ENCODE measurements at regions not wholly inside any gene's neighbourhood (a gene's known extent, or its start where the extent isn't known, plus 50 kb on each side); places are given as distances from the start of the nearest gene placed in this dataset.

GRCh38 chr1:29984862-29985605 is 738.4 kb downstream of the MATN1 start:
- TF ChIP-seq, protein P1, sequence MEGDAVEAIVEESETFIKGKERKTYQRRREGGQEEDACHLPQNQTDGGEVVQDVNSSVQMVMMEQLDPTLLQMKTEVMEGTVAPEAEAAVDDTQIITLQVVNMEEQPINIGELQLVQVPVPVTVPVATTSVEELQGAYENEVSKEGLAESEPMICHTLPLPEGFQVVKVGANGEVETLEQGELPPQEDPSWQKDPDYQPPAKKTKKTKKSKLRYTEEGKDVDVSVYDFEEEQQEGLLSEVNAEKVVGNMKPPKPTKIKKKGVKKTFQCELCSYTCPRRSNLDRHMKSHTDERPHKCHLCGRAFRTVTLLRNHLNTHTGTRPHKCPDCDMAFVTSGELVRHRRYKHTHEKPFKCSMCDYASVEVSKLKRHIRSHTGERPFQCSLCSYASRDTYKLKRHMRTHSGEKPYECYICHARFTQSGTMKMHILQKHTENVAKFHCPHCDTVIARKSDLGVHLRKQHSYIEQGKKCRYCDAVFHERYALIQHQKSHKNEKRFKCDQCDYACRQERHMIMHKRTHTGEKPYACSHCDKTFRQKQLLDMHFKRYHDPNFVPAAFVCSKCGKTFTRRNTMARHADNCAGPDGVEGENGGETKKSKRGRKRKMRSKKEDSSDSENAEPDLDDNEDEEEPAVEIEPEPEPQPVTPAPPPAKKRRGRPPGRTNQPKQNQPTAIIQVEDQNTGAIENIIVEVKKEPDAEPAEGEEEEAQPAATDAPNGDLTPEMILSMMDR (IDR thresholded peaks at IDR 0.05; ENCODE audit: low read depth, low read length): no peak
- no peak overlapping the region for H3K4me3 ChIP-seq (ENCODE audit: low read depth, low read length)

GRCh38 chr1:29984166-29984861 is 739.1 kb downstream of the MATN1 start:
- no peak overlapping the region for H3K4me3 ChIP-seq (ENCODE audit: low read depth, low read length)
- TF ChIP-seq, protein P1 (IDR thresholded peaks at IDR 0.05; ENCODE audit: low read depth, low read length): no peak

DNA sequence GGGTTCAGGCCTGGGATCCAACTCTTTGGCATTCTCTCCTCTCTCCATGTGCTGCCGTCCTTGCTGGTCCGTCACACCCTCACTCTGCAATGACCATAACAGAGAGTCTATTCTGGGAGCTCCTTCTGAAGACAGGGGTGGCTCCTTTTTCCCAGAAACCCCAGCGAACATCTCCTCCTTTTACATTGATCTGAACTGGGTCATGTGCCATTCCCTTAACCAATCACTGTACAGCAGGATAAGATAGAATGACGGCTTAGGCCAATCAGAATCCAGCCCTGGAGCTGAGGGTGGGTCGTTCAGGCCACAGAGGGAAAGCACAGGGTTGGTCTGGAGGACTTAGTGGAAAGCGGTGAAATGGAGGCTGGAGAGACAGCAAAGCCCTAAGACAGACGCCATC is 740.1 kb downstream of the MATN1 start:
- TF ChIP-seq, protein P1 (IDR thresholded peaks at IDR 0.05; ENCODE audit: low read depth, low read length): no peak
- no peak overlapping the region for H3K4me3 ChIP-seq (ENCODE audit: low read depth, low read length)

GRCh38 chr1:29981586-29982239 is 741.7 kb downstream of the MATN1 start:
- no peak overlapping the region for H3K4me3 ChIP-seq (ENCODE audit: low read depth, low read length)
- TF ChIP-seq, protein P1 (IDR thresholded peaks at IDR 0.05; ENCODE audit: low read depth, low read length): no peak

- TF ChIP-seq, protein P1 (IDR thresholded peaks at IDR 0.05; ENCODE audit: low read depth, low read length): no peak
- H3K4me3 ChIP-seq (ENCODE audit: low read depth, low read length): no peak overlapping the region
These were observed 741.2 kb downstream of the PTPRU start for GRCh38 chr1:29977550-29977949.

DNA sequence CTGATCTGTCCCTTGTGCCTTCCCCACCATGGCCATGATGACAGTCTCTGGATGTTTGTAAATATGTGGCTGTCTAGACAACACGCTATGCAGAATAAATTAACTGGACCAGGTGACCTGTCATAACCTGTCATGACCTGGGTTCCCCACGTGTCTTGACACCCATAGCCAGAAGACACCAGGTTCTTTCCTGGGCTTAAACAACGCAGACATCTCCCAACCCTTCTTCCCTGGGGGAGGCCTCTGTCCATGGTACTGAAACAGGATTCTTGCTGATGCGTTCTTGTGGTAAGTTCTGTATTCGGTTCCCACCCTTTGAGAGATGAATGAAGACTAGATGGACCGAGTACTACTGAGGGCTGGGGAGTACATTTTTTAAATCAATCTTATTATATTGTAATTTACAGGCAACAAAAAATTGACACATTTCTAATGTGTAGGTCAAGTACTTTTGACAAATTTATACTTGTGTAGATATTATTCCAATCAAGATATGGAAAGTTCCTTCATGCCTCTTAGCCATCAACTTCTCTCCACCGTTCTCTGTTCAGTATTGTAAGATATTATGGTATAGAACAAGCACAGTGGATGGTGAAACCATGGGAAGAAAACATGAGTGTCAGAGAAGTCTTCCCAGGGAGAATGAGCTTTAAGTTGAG is 738.8 kb downstream of the PTPRU start:
- H3K4me3 ChIP-seq (ENCODE audit: low read depth, low read length): no peak overlapping the region
- TF ChIP-seq, protein P1 (IDR thresholded peaks at IDR 0.05; ENCODE audit: low read depth, low read length): no peak

Measured in WI38 (cell line).